Osteocyte (in vitro differentiated cells): ENCODE measurements at regions not wholly inside any gene's neighbourhood (a gene's known extent, or its start where the extent isn't known, plus 50 kb on each side); places are given as distances from the start of the nearest gene placed in this dataset.

Experiments
- DNase-seq: peaks from one replicate; pipeline ENCODE4 v3.0.0; 2021; ENCODE audit warnings: mixed read lengths; ENCODE audit not compliant: unreplicated experiment; ENCODE audit errors: extremely low spot score
- H3K27ac Mint-ChIP-seq: one replicate; pipeline ENCODE4 v1.8.0; 2021; ENCODE audit warnings: mild to moderate bottlenecking, mixed read lengths; ENCODE audit not compliant: unreplicated experiment
- H3K27me3 Mint-ChIP-seq: one replicate; pipeline ENCODE4 v1.8.0; 2021; ENCODE audit warnings: mixed read lengths; ENCODE audit not compliant: unreplicated experiment
- H3K36me3 Mint-ChIP-seq: one replicate; pipeline ENCODE4 v1.8.0; 2021; ENCODE audit warnings: mixed read lengths; ENCODE audit not compliant: unreplicated experiment
- H3K4me1 Mint-ChIP-seq: one replicate; pipeline ENCODE4 v1.8.0; 2021; ENCODE audit warnings: mixed read lengths; ENCODE audit not compliant: unreplicated experiment
- H3K4me3 Mint-ChIP-seq: one replicate; pipeline ENCODE4 v1.8.0; 2021; ENCODE audit warnings: mild to moderate bottlenecking, moderate library complexity, mixed read lengths; ENCODE audit not compliant: unreplicated experiment
- H3K9me3 Mint-ChIP-seq: one replicate; pipeline ENCODE4 v1.8.0; 2021; ENCODE audit warnings: mixed read lengths; ENCODE audit not compliant: unreplicated experiment
- CTCF ChIP-seq: fragments of 200-600 bp; sonication (generic); IDR thresholded peaks from 2 replicates; pipeline ENCODE4 v1.5.0; 2021; ENCODE audit warnings: antibody characterized with exemption, mild to moderate bottlenecking, moderate library complexity

DNA sequence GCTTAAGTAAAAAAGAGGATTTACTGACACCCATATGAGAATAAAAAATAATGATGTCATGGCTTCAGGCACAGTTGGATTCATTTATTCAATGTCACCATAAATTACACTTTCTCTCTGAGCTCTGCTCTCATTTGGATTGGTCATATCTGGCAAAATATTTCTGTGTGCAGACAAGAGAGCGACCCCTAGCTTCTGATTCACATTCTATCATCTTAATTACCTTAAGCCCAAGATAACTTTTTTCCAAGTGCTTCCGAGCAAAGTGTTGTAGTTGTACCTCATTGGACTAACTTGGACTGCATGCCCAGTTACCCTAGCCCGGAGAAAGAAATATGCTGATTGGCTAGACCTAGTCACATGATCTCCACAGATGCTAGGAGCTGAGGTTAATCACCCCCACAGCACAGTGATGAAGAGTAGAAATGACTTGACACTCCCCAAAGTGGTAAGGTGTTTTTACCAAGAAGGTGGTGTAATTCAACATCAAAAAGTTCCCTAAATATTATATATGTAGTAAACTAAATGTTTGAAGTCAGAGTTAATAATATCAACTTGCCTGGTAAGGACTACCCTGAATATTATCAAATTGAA, 552.2 kb upstream of the SUCLG2 start:
- no peak overlapping the region for H3K27ac Mint-ChIP-seq
- H3K4me1 Mint-ChIP-seq = no peaks in the 10 kb centered on the region
- no peak for TF ChIP-seq CTCF
- H3K4me3 Mint-ChIP-seq = no peak overlapping the region
- peaks cover 13% of the 10 kb centered on the region for H3K9me3 Mint-ChIP-seq
- no peaks in the 10 kb centered on the region for H3K36me3 Mint-ChIP-seq
- no peaks in the 10 kb centered on the region for H3K27me3 Mint-ChIP-seq
- DNase-seq = no peak

DNA sequence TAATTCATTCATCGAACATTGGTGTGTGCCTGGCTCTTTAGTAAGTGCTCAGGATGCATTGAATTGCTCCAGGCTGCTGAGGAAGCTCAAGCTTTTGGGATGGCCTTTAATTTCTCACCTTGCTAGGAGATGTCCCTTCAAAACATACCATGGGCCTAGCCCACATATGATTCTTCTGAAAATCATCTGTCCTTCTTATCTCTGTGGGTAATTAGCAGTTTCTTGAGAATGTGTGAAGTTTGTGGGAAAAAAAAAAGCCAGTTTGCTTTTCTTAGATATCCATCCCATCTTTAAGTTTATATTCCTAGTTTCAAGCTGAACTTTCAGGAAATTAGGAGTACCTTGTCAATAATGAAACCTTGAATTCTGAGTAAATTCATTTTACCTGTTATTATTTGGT, 532.3 kb upstream of the SUCLG2 start:
- no peaks in the 10 kb centered on the region for H3K9me3 Mint-ChIP-seq
- no peaks in the 10 kb centered on the region for H3K36me3 Mint-ChIP-seq
- no peak overlapping the region for H3K4me3 Mint-ChIP-seq
- no peak overlapping the region for H3K27ac Mint-ChIP-seq
- H3K4me1 Mint-ChIP-seq = no peaks in the 10 kb centered on the region
- DNase-seq = no peak
- no peak for TF ChIP-seq CTCF
- H3K27me3 Mint-ChIP-seq = no peaks in the 10 kb centered on the region

- H3K27ac Mint-ChIP-seq = no peak overlapping the region
- no peak for TF ChIP-seq CTCF
- DNase-seq = no peak
- H3K4me1 Mint-ChIP-seq = no peaks in the 10 kb centered on the region
- H3K27me3 Mint-ChIP-seq = no peaks in the 10 kb centered on the region
- H3K36me3 Mint-ChIP-seq = no peaks in the 10 kb centered on the region
- peaks cover 27% of the 10 kb centered on the region for H3K9me3 Mint-ChIP-seq
- H3K4me3 Mint-ChIP-seq = no peak overlapping the region
These were observed 522.2 kb upstream of the SUCLG2 start for GRCh38 chr3:68176600-68176999.

- no peak for DNase-seq
- no peaks in the 10 kb centered on the region for H3K4me1 Mint-ChIP-seq
- no peaks in the 10 kb centered on the region for H3K36me3 Mint-ChIP-seq
- no peak overlapping the region for H3K4me3 Mint-ChIP-seq
- H3K9me3 Mint-ChIP-seq = peaks cover 46% of the 10 kb centered on the region
- no peaks in the 10 kb centered on the region for H3K27me3 Mint-ChIP-seq
- H3K27ac Mint-ChIP-seq = no peak overlapping the region
- no peak for TF ChIP-seq CTCF
These were observed 518.7 kb upstream of the SUCLG2 start for GRCh38 chr3:68173012-68173634.

DNA sequence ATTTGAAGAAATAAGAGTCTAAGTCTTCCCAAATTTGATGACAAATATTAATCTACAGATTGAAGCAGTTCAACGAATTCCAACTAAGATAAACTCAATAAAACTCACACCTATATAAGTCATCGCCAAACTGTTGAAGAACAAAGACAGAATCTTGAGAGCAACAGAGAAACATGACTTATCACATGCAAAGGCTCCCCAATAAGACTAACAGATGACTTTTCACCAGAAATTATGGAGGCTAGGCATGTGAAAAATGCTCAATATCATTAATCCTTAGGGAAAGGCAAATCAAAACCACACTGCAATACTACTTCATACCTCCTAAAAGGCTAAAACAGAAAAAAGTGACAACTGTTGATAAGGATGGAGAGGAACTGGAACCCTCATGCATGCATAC, 517.6 kb upstream of the SUCLG2 start:
- peaks cover 44% of the 10 kb centered on the region for H3K9me3 Mint-ChIP-seq

More for the DNA sequence above, 517.6 kb upstream of the SUCLG2 start:
- DNase-seq = no peak
- no peak for TF ChIP-seq CTCF
- no peaks in the 10 kb centered on the region for H3K4me1 Mint-ChIP-seq
- no peak overlapping the region for H3K27ac Mint-ChIP-seq
- H3K4me3 Mint-ChIP-seq = no peak overlapping the region
- H3K36me3 Mint-ChIP-seq = no peaks in the 10 kb centered on the region
- H3K27me3 Mint-ChIP-seq = no peaks in the 10 kb centered on the region
